HG03175 (cell line): ENCODE measurements at regions not wholly inside any gene's neighbourhood (a gene's known extent, or its start where the extent isn't known, plus 50 kb on each side); places are given as distances from the start of the nearest gene placed in this dataset.

ENCODE experiments used
- ATAC-seq: cut with Tn5 transposase; IDR thresholded peaks from one replicate; pipeline ENCODE4 v1.9.1; 2021; ENCODE audit warnings: mild to moderate bottlenecking, moderate library complexity; ENCODE audit not compliant: unreplicated experiment

GRCh38 chr12:114935658-114936057 is 251.7 kb upstream of the TBX3 start:
- no peak for ATAC-seq

GRCh38 chr12:114933428-114934160 is 249.6 kb upstream of the TBX3 start:
- ATAC-seq = no peak

DNA sequence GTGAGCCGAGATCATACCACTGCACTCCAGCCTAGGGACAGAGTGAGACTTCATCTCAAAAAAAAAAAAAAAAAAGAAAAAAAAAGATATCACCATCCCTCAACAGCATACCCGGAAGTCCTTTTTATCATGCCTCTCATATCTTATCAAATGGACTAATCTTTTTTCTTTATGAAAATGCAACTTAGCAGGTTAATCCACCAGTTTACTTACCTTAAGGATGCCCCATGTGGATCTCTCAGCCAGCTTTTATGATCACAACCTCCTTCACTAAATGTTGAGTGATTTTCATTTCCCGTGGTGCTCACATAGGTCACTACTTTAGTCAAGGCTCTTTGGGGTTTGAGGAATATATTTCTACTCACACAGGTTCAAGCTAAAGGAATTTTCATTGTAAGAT is 248.8 kb upstream of the TBX3 start:
- ATAC-seq = no peak

DNA sequence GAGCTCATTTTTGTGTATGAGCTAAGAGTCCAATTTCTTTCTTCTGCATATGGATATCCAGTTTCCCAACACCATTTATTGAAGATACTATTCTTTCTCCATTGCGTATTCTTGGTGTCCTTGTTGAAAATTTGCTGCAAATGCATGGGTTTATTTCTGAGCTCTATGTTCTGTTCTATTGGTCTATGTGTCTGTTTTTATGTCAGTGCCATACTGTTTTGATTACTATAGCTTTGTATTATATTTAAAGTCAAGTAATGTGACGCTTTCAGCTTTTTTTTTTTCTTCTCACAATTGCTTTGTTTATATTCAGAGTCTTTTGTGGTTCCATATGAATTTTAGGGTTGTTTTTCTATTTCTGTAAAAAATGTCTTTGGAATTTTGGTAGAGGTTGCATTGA is 247.1 kb upstream of the TBX3 start:
- no peak for ATAC-seq

- ATAC-seq = no peak
These were observed 242.4 kb upstream of the TBX3 start for GRCh38 chr12:114926341-114926740.

- ATAC-seq = no peak
These were observed 241.0 kb upstream of the TBX3 start for GRCh38 chr12:114924946-114925475.

- no peak for ATAC-seq
These were observed 237.8 kb upstream of the TBX3 start for GRCh38 chr12:114921781-114922180.

DNA sequence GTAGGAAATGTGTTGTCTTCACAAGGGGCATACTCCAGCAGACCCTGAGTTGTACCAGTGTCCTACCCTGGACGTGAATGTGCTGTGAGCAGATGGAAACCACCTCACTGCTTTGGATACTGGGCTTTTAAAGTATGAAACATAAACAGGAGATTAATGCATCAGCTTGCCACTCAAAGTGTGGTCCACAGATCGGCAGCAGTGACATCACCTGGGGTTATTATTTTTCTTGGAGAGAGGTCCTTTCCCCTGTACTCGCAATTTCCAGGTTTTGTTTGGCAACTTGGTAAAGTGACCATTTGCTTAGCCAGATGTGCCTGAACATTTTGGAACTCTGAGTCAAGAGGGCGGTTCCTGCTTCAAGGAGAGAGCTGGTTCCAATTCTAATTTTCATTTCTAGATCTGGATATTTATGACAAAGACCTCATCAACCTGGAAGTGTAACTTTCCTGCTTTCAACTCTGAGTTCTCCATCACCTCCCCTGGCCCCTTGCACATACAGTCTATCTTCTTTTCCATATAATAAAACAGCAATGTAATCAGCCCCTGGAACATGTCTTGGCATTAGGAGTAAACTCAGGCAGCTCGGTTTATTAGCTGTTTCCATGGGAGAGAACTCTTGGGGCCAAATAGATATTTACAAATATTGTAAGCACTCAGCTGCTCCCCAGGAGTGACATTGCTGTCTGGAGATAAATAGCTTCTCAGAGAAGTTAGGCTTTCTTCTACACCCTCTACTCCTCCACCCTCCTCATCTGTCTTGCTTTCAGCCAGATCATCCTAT is 237.0 kb upstream of the TBX3 start:
- ATAC-seq = no peak

GRCh38 chr12:114919479-114919878 is 235.5 kb upstream of the TBX3 start:
- ATAC-seq = no peak

- no peak for ATAC-seq
These were observed 234.7 kb upstream of the TBX3 start for GRCh38 chr12:114918535-114919233.

DNA sequence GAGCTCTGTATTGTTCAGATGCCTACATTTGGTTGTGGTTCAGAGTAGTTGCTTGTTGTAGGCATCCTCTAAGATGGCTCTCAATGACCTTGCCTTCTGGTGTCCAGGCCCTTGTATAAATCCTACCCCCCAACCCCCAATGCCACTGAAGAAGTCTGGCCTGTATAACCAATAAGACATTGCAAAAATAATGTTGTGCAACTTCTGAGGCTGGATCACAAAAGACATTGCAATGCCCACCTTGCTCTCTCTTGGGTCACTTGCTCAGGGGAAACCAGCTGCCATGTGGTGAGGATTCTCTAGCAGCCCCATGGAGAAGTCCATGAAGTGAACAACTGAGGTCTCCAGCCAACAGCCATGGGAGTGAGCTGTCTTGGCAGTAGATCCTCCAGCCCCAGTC is 234.0 kb upstream of the TBX3 start:
- ATAC-seq = no peak

- no peak for ATAC-seq
These were observed 233.3 kb upstream of the TBX3 start for GRCh38 chr12:114917307-114917706.

- no peak for ATAC-seq
These were observed 232.6 kb upstream of the TBX3 start for GRCh38 chr12:114916541-114916940.

DNA sequence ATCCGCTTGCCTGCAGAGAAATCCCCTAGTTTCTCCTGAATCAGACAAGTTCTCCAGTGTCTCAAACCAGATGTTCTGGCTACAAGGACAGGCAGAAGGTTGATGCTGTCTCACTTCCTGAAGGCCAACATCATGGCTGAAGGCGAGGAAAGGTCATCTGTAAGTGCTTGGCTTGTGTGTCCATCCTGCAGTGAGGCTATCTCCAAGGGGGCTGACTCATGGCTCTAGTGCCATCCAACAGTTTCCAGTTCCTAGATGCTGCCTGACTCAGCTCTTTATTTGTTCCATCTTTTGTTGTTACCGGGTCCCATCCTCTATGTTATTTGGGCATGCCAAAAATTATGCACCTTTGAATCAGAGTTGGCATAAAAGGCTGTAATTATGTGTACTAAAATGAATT is 232.1 kb upstream of the TBX3 start:
- ATAC-seq = no peak

- no peak for ATAC-seq
These were observed 230.2 kb upstream of the TBX3 start for GRCh38 chr12:114913871-114914801.

DNA sequence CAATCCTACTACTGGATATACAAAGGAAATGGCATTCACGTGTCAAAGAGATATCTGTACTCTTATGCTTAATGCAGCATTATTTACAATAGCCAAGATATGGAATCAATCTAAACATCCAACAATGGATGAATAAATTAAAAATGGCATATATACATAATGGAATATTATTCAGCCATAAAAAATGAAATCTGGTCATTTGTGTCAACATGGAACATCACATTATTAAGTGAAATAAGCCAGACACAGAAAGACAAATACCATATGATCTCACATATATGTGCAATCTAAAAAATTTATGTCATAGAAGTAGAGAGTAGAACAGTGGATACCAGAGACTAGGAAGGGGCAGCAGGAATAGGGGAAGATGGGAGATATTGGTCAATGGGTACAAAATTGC is 228.8 kb upstream of the TBX3 start:
- ATAC-seq = no peak

DNA sequence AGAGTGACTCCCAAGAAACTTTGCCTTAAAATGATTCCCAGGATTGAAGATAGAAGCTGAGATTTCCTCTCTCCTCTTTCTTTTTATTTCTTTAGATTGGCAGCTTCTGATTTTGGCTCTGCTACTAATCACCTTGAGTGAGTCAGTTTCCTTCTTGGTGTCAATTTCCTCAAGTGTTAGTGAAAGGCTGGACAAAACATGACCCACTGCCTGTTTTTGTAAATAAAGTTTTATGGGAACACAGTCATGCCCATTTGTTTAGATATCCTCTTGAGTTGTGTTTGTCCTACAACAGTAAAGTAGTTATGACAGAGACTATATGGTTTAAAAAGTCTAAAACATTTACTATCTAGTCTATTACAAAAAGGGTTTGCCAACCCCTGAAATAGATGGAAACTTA is 227.2 kb upstream of the TBX3 start:
- ATAC-seq = no peak

GRCh38 chr12:114904254-114905003 is 220.5 kb upstream of the TBX3 start:
- ATAC-seq = no peak

DNA sequence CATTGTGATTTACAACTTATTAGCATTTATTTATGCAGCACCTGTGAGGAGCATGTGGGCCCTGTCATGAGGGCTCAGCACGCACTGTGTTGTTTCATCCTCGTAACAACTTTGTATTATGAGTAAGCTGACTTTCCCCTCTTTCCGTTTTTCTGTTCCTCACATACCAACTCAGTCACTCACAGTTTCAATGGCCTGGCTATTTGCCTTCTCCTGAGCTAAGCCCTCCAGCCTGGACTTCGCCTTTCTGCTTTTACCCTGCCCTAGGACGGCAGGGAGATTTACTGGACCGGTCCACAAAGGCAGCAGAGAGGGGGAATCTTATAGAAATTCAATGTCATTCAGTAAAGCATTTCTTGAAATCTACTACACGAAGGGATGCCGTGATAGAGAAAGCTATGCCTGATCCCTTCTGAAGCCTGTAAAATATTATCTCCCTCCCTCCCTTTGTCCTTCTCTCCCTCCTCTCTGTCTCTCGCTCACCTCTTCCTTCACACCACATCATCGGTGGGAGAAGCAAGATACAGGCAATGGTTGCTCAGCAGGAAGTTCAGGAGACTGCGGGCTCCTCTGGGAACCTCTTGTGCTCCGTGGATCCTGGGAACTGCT is 219.2 kb upstream of the TBX3 start:
- no peak for ATAC-seq
